ENCODE measurements at regions not wholly inside any gene's neighbourhood (a gene's known extent, or its start where the extent isn't known, plus 50 kb on each side); places are given as distances from the start of the nearest gene placed in this dataset.
"Not testable (repeated sequence)": the region's sequence is repeated elsewhere in the genome, so short reads cannot be mapped to it uniquely, and the experiment has no call there.

DNA sequence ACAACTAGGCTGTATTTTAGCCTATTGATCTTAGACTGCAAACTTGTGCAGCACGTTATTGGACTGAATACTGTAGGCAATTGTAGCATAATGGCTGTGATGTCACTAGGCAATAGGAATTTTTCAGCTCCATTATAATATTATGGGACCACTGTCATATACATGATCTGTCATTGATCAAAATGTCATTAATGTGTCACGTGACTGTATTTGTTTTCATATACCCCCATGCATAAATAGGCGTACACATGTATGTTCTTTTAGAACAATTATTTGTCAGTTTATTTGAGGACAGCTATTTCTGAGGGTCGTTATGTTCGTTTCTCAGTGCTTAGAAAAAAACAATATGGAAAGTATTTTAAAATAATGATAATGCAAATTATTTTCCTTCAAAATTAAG lies 111.9 kb upstream of the CDH2 start:
- DNase-seq: no peak

DNA sequence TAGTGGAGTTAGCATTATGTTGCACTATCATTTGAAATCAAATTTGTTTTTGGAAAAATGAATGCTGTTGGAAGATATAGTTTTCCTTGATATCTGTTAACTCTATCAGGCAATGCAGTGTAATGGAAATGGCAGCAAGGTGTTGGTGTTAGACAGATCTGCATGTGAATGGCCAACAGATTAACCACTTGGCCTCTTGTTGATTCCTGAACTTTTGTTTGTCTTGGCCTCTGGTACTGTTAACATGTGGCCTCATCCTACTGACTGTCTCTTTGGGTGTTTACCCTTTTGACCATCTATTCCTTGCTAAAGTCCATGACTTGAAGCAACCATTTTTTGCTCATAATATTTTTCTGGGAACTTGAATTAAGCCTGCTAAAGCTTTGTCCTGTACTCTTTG lies 110.2 kb upstream of the CDH2 start:
- DNase-seq: no peak

DNA sequence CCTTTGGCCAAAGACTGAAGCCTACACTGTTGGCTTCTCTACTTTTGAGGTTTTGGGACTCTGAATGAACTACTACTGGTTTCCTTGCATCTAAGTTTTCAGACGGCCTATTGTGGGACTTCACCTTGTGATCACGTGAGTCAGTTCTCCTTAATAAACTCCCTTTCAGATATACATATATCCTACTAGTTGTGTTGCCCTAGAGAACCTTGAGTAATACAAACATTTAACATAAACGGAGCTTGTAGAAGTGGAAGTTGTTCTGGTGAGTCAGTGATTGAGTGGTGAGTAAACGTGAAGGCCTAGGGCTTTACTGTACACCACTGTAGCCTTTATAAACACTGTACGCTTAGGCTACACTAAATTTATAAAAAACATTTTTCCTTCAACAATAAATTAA lies 107.2 kb upstream of the CDH2 start:
- DNase-seq: no peak

DNA sequence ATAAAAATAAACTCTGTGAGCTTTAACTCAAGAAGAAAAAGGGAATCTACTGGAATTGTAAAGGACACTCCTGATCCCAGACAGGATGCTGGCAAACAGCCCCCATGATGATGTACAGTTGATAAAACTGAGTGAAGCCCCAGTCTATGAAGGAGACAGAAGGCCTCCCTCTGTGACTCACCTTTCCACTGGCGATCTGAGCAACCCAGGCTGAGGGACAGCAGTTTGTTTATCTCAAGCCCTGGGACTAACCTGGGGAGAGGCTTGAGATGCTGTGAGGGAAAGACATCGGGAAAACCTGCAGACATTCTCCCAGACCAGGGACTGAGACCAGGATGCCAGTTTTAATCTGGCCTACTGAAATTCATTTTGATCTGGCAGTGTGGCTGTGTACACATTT lies 104.5 kb upstream of the CDH2 start:
- DNase-seq: no peak

DNA sequence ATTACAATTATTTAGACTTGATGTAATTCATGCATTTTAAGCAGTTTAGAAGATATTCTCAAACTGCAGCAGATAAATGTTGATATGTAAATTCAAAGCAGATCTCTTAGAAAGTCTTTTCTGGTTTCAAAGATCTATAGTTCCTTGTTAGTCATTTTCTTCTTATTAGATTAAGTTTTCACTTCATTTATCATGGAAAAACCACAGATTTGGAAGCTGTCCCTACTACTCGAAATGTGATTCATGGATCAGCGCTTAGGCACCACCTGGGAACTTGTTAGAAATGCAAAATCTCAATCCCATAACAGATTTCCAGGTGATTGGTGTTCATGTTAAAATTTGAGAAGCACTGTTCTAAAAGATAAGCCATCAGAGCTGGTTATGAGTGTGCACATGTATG lies 92.8 kb upstream of the CDH2 start:
- no peak for DNase-seq

DNA sequence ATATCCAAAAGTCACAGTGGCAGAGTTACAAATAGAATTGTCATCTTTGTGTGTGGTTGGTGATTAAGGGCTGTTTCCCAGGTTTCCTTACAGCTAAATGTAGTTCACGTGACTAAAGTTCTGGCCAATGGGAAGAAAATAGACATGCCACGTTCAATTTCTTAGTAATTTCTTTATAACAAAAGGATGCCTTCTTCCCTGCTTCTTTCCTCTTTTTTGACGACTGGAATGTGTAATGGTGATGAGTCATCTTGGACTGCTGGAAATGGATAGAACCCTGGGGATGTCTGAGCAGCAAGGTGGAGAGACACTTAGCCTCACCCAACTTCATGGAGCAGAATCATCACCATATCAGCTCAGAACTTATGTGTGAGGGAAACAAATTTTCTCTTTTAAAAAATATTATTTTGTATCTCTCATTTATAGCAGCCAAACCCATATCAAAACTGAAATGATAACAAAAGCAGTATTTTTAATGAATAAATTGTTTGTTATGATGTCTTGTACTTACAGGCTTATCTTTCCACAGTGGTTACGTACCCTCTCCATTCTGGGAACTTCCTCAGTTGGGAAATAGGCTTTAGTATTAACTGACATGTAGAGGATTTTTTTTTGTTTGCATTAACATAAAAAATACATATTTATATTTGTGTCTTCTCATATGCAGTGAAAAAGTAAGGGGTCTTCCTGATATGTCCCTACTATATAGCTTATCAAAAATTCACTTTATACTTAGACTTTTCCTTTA lies 91.1 kb upstream of the CDH2 start:
- DNase-seq: no peak

DNA sequence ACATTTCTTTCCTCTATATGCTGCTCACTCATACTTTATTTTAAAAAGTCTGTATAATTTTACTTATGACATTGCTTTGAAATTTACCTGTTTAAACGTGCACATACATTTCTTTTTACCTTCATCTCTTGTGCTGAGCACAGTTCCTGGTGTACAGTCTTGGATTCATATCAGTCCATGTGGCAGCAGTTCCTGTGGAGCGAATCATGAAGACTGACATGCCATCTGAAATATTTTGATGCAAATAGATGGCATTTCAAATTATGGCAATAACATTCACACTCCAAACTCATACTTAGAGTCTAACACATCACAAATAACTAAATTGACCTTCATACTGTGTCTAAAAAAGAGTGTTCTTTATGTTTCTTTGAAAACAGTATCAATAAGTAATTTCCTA lies 90.3 kb upstream of the CDH2 start:
- no peak for DNase-seq

DNA sequence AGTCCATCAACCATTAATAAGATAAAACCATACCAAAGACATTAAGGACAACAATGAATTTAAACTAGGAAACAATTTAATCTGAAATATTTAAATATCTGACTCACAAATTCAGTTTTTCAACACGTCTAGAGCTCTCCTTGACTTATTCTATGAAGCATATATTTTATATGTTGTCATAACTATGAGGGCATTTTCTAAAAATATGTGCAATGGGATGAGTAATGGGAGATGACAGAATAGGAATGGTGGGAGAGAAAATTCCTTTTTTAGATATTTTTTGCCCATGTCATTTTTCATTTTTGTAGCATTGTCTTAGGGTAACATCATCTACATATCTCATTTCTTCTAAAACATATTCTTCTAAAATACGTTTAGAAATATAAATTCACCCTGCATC lies 79.2 kb upstream of the CDH2 start:
- no peak for DNase-seq

DNA sequence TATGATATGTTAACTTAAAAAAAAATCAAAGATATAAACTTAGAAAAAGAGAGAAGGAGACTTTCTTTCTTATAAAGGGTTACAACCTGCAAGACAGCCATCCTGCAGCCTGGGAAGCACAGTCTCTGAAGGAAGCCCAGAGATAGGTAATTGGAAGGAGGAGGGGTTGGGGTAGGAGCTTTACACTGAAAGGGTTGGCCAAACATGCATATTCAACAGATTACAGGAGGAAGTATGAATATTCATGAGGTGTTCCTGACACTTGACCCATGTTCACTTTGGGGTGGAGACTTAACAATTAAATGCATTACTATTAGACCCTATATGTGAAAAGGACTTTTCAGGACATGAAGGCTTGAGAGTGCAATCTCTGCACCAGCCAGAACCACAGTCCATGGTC lies 71.7 kb upstream of the CDH2 start:
- no peak for DNase-seq

DNA sequence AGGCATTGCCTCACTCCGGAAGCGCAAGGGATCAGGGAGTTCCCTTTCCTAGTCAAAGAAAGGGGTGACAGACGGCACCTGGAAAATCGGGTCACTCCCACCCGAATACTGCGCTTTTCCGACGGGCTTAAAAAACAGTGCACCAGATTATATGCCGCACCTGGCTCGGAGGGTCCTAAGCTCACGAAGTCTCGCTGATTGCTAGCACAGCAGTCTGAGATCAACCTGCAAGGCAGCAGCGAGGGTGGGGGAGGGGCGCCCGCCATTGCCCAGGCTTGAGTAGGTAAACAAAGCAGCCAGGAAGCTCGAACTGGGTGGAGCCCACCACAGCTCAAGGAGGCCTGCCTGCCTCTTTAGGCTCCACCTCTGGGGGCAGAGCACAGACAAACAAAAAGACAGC lies 63.7 kb upstream of the CDH2 start:
- DNase-seq: not testable (repeated sequence)

DNA sequence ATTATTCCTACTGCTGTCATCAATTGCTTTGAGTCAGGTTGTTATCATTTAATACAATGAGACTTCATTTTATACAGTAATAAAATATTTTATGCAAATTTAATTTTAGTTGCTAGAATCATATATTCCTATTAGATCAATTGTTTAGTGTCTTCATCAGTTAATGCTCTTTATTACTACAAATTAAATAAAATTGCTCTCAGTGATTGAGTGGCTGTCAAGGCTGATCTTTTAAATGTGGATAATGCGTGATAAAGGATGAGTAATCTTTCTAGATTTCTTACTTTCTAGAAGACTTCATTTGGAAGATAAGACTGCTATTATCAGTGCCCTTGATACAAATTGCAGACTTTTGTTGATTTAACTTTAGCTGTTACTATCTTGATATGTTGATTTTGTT lies 59.6 kb upstream of the CDH2 start:
- no peak for DNase-seq

Data from GOT3 (cell line).